ENCODE measurements at regions not wholly inside any gene's neighbourhood (a gene's known extent, or its start where the extent isn't known, plus 50 kb on each side); places are given as distances from the start of the nearest gene placed in this dataset.
"Not testable (repeated sequence)": the region's sequence is repeated elsewhere in the genome, so short reads cannot be mapped to it uniquely, and the experiment has no call there.

- TF ChIP-seq POLR2AphosphoS5 (IDR thresholded peaks at IDR 0.05; ENCODE audit: low read depth, low read length): no peak
- no peak for TF ChIP-seq EGR1 (IDR thresholded peaks at IDR 0.05; ENCODE audit: low read depth)
These were observed 113.7 kb downstream of the IGLL1 start (continued) for GRCh38 chr22:23466351-23466750.

DNA sequence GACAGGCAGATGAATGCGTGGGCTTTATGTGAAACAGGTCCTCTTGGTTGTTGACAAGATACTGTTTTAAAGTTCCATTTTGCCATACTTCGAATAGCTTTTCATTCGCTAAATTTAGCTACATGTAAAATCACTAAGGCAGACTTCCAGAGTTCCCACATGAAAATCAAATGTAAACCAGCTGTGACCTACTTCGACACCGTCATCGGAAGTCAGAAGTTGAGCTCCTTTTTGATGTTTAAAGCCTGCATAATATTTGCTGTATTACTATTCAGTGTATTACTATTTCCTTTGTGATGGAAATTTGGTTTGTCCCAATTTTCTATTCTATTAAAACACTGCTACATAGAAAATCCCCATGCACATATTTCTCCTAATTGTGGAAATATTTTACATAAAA is 115.3 kb downstream of the IGLL1 start:
- intact Hi-C loops (cut with micrococcal nuclease); H4K20me1 ChIP-seq (ENCODE audit: insufficient read depth); RAD21 ChIA-PET (ENCODE audit: low non-redundant PET in 1 of 2, low total read pairs in 2 of 2, uncharacterized antibody in 2 of 2, unreplicated experiment in 2 of 2); H3K27me3 ChIP-seq (ENCODE audit: insufficient read depth, low read length); H3K36me3 ChIP-seq (ENCODE audit: control insufficient read depth in 1 of 2, insufficient read depth in 2 of 2, low read length in 2 of 2); H3K9ac ChIP-seq (ENCODE audit: low read length); BruUV-seq (replicated peaks); POLR2A ChIA-PET; ATAC-seq; H3K79me2 ChIP-seq (ENCODE audit: insufficient read depth, low read length); DNase-seq (ENCODE audit: low read depth, low spot score); H3K4me3 ChIP-seq (replicated peaks in 1 of 2; ENCODE audit: low read depth in 1 of 2, low read length in 2 of 2); H3K9me3 ChIP-seq (ENCODE audit: control insufficient read depth in 1 of 2, insufficient read depth in 1 of 2, low read depth in 1 of 2, low read length in 2 of 2); H3K4me1 ChIP-seq (ENCODE audit: control insufficient read depth in 1 of 2, insufficient read depth in 2 of 2, low read length in 2 of 2); H2AFZ ChIP-seq (ENCODE audit: low read depth, low read length, poor library complexity, severe bottlenecking); H3K9me2 ChIP-seq (ENCODE audit: insufficient read depth); CTCF ChIA-PET; H3K27ac ChIP-seq (ENCODE audit: low read depth, low read length); H3K4me2 ChIP-seq (ENCODE audit: low read length): not testable (repeated sequence)

DNA sequence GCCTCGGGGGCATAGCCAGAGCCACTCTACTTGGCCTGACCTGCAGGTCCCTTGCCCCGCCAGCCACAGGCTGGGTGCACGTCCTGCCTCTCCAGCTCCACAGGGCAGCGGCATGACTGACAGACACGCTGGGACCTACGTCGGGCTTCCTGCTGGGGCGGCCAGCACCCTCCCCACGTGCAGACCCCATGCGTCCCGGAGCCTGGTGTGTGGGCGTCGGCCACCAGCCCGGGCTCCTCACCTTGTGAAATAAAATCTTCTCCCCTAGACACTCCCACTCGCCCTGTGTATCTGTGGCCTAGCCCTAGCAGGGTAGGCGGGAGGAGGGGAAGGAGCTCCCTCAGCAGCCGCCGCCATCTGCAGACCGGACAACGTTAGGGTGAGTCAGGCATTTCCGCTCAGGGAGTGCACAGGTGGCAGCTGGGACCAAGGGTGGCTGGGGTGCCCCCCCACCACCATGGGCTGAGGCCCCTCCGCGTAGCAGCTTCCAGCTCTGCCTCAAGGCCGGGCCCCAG is 119.5 kb downstream of the IGLL1 start:
- BruUV-seq (replicated peaks); H3K4me1 ChIP-seq (ENCODE audit: control insufficient read depth in 1 of 2, insufficient read depth in 2 of 2, low read length in 2 of 2); H3K79me2 ChIP-seq (ENCODE audit: insufficient read depth, low read length); H3K4me2 ChIP-seq (ENCODE audit: low read length); H3K4me3 ChIP-seq (replicated peaks in 1 of 2; ENCODE audit: low read depth in 1 of 2, low read length in 2 of 2); ATAC-seq; H3K36me3 ChIP-seq (ENCODE audit: control insufficient read depth in 1 of 2, insufficient read depth in 2 of 2, low read length in 2 of 2); H3K9me3 ChIP-seq (ENCODE audit: control insufficient read depth in 1 of 2, insufficient read depth in 1 of 2, low read depth in 1 of 2, low read length in 2 of 2); RAD21 ChIA-PET (ENCODE audit: low non-redundant PET in 1 of 2, low total read pairs in 2 of 2, uncharacterized antibody in 2 of 2, unreplicated experiment in 2 of 2); H4K20me1 ChIP-seq (ENCODE audit: insufficient read depth); H3K27me3 ChIP-seq (ENCODE audit: insufficient read depth, low read length); DNase-seq (ENCODE audit: low read depth, low spot score); intact Hi-C loops (cut with micrococcal nuclease); POLR2A ChIA-PET; H3K9me2 ChIP-seq (ENCODE audit: insufficient read depth); H2AFZ ChIP-seq (ENCODE audit: low read depth, low read length, poor library complexity, severe bottlenecking); H3K27ac ChIP-seq (ENCODE audit: low read depth, low read length); H3K9ac ChIP-seq (ENCODE audit: low read length); CTCF ChIA-PET: not testable (repeated sequence)

DNA sequence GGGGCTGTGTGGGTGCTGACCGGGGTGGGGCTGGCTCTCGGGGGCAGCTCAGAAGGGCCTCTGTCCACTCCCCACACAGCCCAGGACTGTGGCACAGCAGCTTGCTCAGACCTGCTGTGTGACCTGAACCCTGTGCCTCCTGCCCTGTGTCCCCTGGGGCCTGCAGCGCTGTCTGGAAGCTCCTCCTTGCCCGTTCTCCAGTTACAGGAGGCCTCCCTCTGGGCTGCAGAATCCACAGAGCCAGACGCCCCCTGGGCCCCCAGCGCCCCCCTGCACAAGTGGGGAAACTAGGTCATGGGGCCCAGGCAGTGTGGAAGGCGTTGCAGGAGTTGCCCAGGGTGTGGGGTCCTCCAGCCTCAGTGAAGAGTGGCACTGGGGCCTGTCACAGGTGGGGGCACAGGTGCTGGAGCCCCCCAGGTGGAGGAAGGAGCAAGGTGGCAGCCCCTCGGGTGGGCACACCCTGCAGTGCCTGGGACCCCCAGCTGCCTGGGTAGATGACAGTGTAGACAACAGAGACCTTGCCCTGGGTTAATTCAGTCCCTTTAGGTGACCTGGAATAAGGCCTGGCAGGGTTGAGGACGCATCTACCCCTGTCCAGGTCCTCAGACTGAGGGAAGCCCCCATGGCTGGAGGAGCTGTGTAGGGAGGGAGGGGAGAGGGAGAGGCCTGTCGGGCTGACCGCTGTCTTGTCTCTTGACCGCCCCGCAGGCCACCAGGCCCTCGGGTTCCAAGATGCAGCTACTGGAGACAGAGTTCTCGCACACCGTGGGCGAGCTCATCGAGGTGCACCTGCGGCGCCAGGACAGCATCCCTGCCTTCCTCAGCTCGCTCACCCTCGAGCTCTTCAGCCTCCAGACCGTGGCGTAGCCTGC is 120.2 kb downstream of the IGLL1 start:
- intact Hi-C loops (cut with micrococcal nuclease); BruUV-seq (replicated peaks); H3K9me2 ChIP-seq (ENCODE audit: insufficient read depth); H3K27ac ChIP-seq (ENCODE audit: low read depth, low read length); H3K27me3 ChIP-seq (ENCODE audit: insufficient read depth, low read length); H3K79me2 ChIP-seq (ENCODE audit: insufficient read depth, low read length); H4K20me1 ChIP-seq (ENCODE audit: insufficient read depth); POLR2A ChIA-PET; DNase-seq (ENCODE audit: low read depth, low spot score); H3K9me3 ChIP-seq (ENCODE audit: control insufficient read depth in 1 of 2, insufficient read depth in 1 of 2, low read depth in 1 of 2, low read length in 2 of 2); CTCF ChIA-PET; H3K4me3 ChIP-seq (replicated peaks in 1 of 2; ENCODE audit: low read depth in 1 of 2, low read length in 2 of 2); H3K4me1 ChIP-seq (ENCODE audit: control insufficient read depth in 1 of 2, insufficient read depth in 2 of 2, low read length in 2 of 2); ATAC-seq; H3K9ac ChIP-seq (ENCODE audit: low read length); H3K36me3 ChIP-seq (ENCODE audit: control insufficient read depth in 1 of 2, insufficient read depth in 2 of 2, low read length in 2 of 2); H2AFZ ChIP-seq (ENCODE audit: low read depth, low read length, poor library complexity, severe bottlenecking); H3K4me2 ChIP-seq (ENCODE audit: low read length); RAD21 ChIA-PET (ENCODE audit: low non-redundant PET in 1 of 2, low total read pairs in 2 of 2, uncharacterized antibody in 2 of 2, unreplicated experiment in 2 of 2): not testable (repeated sequence)
